ENCODE measurements at regions not wholly inside any gene's neighbourhood (a gene's known extent, or its start where the extent isn't known, plus 50 kb on each side); places are given as distances from the start of the nearest gene placed in this dataset.

DNA sequence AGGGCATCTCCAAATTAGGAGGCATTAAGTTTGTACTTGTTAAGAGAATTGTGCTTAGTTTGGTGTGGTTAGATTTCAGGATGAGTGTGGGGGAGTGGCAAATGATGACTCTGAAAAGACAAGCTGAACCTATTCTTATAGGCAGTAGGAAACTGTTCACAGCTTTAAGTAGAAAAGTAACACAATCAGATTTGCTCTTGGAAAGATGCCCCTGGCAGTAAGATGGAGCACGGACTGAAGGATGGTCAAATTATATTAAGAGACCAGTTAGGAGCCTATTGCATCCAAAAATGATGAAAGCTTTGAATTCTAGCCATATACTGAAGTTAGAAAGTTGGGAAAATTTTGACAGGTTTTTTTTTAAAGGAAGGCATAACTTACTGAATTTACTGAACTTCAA is 254.2 kb upstream of the MEF2C start:
- TF ChIP-seq, protein P1, sequence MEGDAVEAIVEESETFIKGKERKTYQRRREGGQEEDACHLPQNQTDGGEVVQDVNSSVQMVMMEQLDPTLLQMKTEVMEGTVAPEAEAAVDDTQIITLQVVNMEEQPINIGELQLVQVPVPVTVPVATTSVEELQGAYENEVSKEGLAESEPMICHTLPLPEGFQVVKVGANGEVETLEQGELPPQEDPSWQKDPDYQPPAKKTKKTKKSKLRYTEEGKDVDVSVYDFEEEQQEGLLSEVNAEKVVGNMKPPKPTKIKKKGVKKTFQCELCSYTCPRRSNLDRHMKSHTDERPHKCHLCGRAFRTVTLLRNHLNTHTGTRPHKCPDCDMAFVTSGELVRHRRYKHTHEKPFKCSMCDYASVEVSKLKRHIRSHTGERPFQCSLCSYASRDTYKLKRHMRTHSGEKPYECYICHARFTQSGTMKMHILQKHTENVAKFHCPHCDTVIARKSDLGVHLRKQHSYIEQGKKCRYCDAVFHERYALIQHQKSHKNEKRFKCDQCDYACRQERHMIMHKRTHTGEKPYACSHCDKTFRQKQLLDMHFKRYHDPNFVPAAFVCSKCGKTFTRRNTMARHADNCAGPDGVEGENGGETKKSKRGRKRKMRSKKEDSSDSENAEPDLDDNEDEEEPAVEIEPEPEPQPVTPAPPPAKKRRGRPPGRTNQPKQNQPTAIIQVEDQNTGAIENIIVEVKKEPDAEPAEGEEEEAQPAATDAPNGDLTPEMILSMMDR (IDR thresholded peaks at IDR 0.05), result no peak
- Histone ChIP-seq H3K4me3 (ENCODE audit: low read depth in 1 of 2, low read length in 1 of 2) (no peak overlapping the region), H3K9me3 (no peaks in the 10 kb centered on the region), H3K36me3 (no peaks in the 10 kb centered on the region), H3K4me1 (ENCODE audit: control insufficient read depth in 1 of 2, insufficient read depth in 1 of 2, low read depth in 1 of 2, low read length in 1 of 2) (no peaks in the 10 kb centered on the region), H3K27ac (no peak overlapping the region), H3K27me3 (no peaks in the 10 kb centered on the region)

DNA sequence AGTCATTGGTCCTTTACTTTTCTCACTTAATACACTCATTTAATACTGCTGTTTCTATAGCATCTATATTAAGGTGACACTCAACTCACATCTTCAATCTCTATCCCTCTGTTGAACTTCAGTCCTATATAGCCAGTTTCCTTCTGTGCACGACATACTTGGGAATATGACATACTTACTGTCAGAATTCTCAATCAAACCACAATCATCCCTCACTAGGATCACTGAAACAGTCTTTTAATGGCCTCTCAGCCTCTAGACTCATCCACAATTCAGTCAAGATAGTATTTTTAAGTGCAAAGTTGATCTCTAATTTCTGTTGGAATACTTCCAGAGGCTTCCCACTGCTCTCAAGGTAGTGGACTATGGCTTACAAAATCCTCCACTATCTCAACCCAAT is 251.0 kb upstream of the MEF2C start:
- Histone ChIP-seq H3K36me3 (no peaks in the 10 kb centered on the region), H3K27me3 (no peaks in the 10 kb centered on the region), H3K27ac (no peak overlapping the region), H3K4me3 (ENCODE audit: low read depth in 1 of 2, low read length in 1 of 2) (no peak overlapping the region), H3K4me1 (ENCODE audit: control insufficient read depth in 1 of 2, insufficient read depth in 1 of 2, low read depth in 1 of 2, low read length in 1 of 2) (no peaks in the 10 kb centered on the region), H3K9me3 (no peaks in the 10 kb centered on the region)
- TF ChIP-seq, protein P1 (IDR thresholded peaks at IDR 0.05), result no peak

DNA sequence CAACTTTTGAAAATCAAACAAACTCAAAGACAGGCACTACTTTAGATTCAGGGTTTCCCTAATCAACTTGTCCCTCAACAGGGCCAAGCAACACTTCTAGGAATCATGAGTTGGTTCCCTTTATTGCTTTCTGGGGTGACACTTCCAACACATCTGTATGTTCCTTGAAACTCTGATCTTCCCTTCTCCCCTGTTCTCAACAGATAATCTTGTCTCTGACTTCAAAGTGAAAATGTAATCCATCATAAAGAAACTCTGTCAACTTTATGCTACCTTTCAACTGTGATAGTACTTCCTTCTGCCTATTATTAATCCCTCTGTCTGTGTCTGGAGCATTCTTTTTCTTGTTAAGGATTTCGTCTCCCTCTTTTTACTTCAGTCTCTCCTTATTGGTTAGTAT is 250.1 kb upstream of the MEF2C start:
- Histone ChIP-seq H3K27me3 (no peaks in the 10 kb centered on the region), H3K4me1 (ENCODE audit: control insufficient read depth in 1 of 2, insufficient read depth in 1 of 2, low read depth in 1 of 2, low read length in 1 of 2) (no peaks in the 10 kb centered on the region), H3K9me3 (no peaks in the 10 kb centered on the region), H3K36me3 (no peaks in the 10 kb centered on the region), H3K27ac (no peak overlapping the region), H3K4me3 (ENCODE audit: low read depth in 1 of 2, low read length in 1 of 2) (no peak overlapping the region)
- TF ChIP-seq, protein P1 (IDR thresholded peaks at IDR 0.05), result no peak

DNA sequence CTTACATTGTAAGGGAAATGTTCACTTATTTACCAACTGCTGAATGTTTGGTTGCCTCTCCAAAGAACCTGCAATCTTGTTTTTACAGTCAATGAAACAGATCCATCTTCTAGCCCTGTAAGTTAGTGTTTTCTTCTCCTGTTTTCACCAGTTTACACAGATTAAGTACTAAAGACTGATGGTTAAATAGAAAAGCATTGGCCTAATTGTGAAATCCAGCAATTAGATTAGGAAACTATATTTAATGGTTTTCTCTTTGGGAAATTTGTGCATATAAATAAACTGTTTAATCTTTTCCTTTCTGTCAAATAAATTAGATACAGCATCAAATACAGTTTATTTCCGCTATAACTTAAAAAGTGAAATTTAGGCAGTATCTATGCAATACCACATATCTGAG is 247.9 kb upstream of the MEF2C start:
- Histone ChIP-seq H3K4me1 (ENCODE audit: control insufficient read depth in 1 of 2, insufficient read depth in 1 of 2, low read depth in 1 of 2, low read length in 1 of 2) (no peaks in the 10 kb centered on the region), H3K36me3 (no peaks in the 10 kb centered on the region), H3K4me3 (ENCODE audit: low read depth in 1 of 2, low read length in 1 of 2) (no peak overlapping the region), H3K27ac (no peak overlapping the region), H3K27me3 (no peaks in the 10 kb centered on the region), H3K9me3 (no peaks in the 10 kb centered on the region)
- TF ChIP-seq, protein P1 (IDR thresholded peaks at IDR 0.05), result no peak

DNA sequence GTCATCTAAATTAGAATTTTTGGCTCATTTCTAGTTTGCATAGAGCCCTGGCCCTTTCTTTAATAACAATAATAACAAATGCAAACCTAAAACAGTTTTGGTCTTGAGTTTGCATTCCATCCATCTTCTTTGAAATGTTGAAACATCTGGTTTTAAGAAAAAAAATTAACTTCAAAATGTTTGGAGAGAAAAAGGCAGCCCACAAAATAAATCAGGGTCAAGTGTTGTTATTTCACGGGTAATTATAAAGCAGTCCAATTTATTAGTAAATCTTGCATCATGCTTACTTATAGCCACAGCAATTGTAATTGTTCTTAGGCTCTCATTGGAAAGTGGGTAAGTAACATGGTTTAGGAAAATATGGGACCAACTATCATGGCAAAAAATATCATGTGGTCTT is 247.0 kb upstream of the MEF2C start:
- Histone ChIP-seq H3K27ac (no peak overlapping the region), H3K27me3 (no peaks in the 10 kb centered on the region), H3K4me3 (ENCODE audit: low read depth in 1 of 2, low read length in 1 of 2) (no peak overlapping the region), H3K36me3 (no peaks in the 10 kb centered on the region), H3K4me1 (ENCODE audit: control insufficient read depth in 1 of 2, insufficient read depth in 1 of 2, low read depth in 1 of 2, low read length in 1 of 2) (no peaks in the 10 kb centered on the region), H3K9me3 (no peaks in the 10 kb centered on the region)
- TF ChIP-seq, protein P1 (IDR thresholded peaks at IDR 0.05), result no peak

Measured in neutrophil (primary cell).